ENCODE measurements at regions not wholly inside any gene's neighbourhood (a gene's known extent, or its start where the extent isn't known, plus 50 kb on each side); places are given as distances from the start of the nearest gene placed in this dataset.

DNA sequence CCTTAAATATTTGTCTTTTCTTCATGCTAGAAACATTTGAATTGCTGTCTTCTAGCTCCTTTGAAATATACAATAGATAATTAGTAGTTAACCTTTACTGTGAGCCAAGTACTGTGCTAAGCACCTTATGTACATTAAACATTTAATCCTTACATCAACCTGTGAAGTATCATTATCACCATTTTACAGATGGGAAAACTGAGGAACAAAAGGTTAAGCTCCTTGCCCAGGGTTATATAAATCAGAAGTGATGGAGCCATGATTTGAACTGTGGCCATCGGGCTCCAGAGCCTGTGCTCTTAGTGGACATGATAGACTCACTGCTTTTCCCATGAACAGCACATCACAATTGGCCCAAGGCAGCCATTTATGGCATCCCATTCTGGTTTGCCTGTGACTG is 140.9 kb downstream of the UNC5CL start:
- H3K27me3 ChIP-seq (ENCODE audit: control insufficient read depth in 1 of 2, insufficient read depth in 2 of 2, low read length in 1 of 2): no peaks in the 10 kb centered on the region
- ATAC-seq (ENCODE audit: low FRiP score): no peak
- peaks cover 3 to 5% of the 10 kb centered on the region in 2 donors for H3K4me1 ChIP-seq (ENCODE audit: control insufficient read depth in 1 of 2, insufficient read depth in 2 of 2, low read length in 2 of 2)
- no peaks in the 10 kb centered on the region for H3K36me3 ChIP-seq (ENCODE audit: control insufficient read depth in 1 of 2, insufficient read depth in 2 of 2, low read length in 1 of 2)
- DNase-seq: no peak
- no peaks in the 10 kb centered on the region for H3K9me3 ChIP-seq (ENCODE audit: control insufficient read depth, low read length)
- 93 to 99% methylated on average over 1 of the region's 1 CpG for WGBS, 2 donors
- no peak overlapping the region for H3K4me3 ChIP-seq (ENCODE audit: low read length in 2 of 2)
- intact Hi-C loops (cut with DNase I): loop anchor here in 1 of 2 donors (10.0 kb wide), 1 partner anchor 137 kb away; the partner anchor contains the start of gene UNC5CL
- H3K27ac ChIP-seq (ENCODE audit: low read depth in 1 of 2, low read length in 2 of 2): no peak overlapping the region

DNA sequence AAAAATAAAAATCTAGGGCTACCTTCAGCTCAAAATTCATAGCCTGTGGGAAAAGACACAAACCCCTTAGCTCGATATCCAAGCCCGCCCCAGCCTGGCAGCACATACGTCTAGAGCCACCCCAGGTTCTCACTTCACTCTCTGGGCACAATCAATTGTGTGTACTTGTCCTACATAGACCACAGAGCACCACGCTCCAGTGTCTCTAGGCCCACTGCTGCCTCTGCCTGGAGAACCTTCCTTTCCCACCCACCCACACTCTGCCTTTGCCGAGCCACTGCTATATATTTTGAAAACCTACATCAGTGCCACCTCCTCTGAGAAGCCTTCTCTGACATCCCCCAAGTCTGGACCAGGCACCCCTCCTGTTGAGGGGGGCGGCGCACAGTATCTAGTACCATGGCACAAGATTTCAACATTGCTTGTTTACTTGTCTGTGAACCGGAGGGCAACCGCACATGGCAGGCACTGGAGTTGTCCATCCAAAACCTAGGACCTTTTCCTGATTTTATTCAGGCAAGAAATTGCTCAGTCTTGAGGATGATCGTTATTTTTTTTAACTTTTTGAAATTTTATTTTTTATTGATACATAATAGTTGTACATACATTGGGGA is 141.5 kb downstream of the UNC5CL start:
- WGBS, 2 donors: 60 to 61% methylated on average over 10 of the region's 10 CpGs
- intact Hi-C loops (cut with DNase I): loop anchor here in 1 of 2 donors (10.0 kb wide), 1 partner anchor 137 kb away; the partner anchor contains the start of gene UNC5CL
- Histone ChIP-seq H3K27ac (ENCODE audit: low read depth in 1 of 2, low read length in 2 of 2) (peak overlapping the region in 1 of 2 donors; percentile 2), H3K4me1 (ENCODE audit: control insufficient read depth in 1 of 2, insufficient read depth in 2 of 2, low read length in 2 of 2) (peaks cover 0 to 4% of the 10 kb centered on the region in 2 donors), H3K9me3 (ENCODE audit: control insufficient read depth, low read length) (no peaks in the 10 kb centered on the region), H3K36me3 (ENCODE audit: control insufficient read depth in 1 of 2, insufficient read depth in 2 of 2, low read length in 1 of 2) (no peaks in the 10 kb centered on the region), H3K4me3 (ENCODE audit: low read length in 2 of 2) (no peak overlapping the region), H3K27me3 (ENCODE audit: control insufficient read depth in 1 of 2, insufficient read depth in 2 of 2, low read length in 1 of 2) (no peaks in the 10 kb centered on the region)
- ATAC-seq (ENCODE audit: low FRiP score) (no peak), DNase-seq (no peak)

DNA sequence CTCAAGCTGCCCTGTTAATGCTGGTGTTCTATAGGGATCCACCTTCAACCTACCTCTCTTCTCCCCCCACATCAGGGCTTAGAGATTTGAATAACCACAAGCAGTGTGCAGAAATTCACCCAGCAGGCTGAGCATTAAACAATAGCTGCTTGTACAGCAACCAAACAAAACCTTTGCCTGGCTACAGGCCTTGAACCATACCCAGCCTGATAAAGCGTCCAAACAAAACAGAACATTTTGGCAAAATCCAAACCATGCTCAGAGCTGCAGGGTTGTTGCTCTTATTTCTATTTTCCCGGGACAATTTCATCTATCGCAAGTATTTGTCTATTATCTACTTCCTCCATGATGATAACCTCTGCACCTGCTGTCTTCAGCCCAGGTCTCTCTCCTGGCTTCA is 142.3 kb downstream of the UNC5CL start:
- H3K27me3 ChIP-seq (ENCODE audit: control insufficient read depth in 1 of 2, insufficient read depth in 2 of 2, low read length in 1 of 2): no peaks in the 10 kb centered on the region
- H3K4me3 ChIP-seq (ENCODE audit: low read length in 2 of 2): no peak overlapping the region
- peak overlapping the region in 1 of 2 donors; percentile 33 for H3K27ac ChIP-seq (ENCODE audit: low read depth in 1 of 2, low read length in 2 of 2)
- H3K9me3 ChIP-seq (ENCODE audit: control insufficient read depth, low read length): no peaks in the 10 kb centered on the region
- intact Hi-C loops (cut with DNase I): loop anchor here in 1 of 2 donors (10.0 kb wide), 1 partner anchor 138 kb away; the partner anchor contains the start of gene UNC5CL
- no peak for ATAC-seq (ENCODE audit: low FRiP score)
- H3K4me1 ChIP-seq (ENCODE audit: control insufficient read depth in 1 of 2, insufficient read depth in 2 of 2, low read length in 2 of 2): peaks cover 0 to 4% of the 10 kb centered on the region in 2 donors
- DNase-seq: no peak
- H3K36me3 ChIP-seq (ENCODE audit: control insufficient read depth in 1 of 2, insufficient read depth in 2 of 2, low read length in 1 of 2): no peaks in the 10 kb centered on the region
- 1 to 3% methylated on average over 3 of the region's 3 CpGs for WGBS, 2 donors

DNA sequence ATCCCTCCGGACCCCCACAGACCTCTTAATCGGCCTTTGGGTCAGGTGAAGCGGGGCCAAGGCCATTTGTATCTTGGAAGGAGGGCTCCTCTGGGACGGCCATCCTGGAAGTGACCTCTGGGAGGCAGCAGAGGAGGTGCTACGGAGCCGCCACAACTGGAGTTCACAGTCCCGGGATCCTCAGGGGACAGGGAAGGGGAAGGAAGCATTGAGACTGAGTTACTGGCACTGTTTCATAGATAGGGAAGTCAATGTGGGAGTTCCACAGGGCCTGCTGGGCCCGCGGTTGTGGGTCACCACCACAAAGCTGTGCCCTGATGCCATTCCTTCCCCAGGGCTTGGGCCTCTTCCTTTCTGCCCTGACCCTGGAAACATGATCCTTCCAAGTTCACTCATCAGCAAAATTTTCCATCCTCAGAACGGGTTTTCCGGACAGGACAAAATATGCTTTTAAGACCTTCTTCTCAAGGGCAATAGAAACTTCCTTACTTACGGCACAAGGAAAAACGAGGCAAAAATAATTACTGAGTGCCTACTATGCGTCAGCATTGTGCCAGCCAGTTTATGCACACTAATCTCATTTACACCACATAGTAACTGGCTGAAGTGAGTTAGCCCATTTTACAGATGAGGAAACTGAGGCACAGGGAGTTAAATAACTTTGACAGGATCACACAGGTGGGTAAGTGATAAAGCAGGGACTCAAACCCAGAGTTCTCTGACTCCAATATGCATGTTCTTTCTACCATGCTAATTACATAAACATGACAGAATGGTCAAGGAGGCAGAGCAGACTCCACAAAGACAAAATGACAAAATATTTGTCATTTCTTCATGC is 143.8 kb downstream of the UNC5CL start:
- peak in 1 of 2 donors; percentile 53 for DNase-seq
- peaks cover 0 to 4% of the 10 kb centered on the region in 2 donors for H3K4me1 ChIP-seq (ENCODE audit: control insufficient read depth in 1 of 2, insufficient read depth in 2 of 2, low read length in 2 of 2)
- peak; percentile 72 for ATAC-seq (ENCODE audit: low FRiP score)
- WGBS, 2 donors: 58 to 64% methylated on average over 14 of the region's 14 CpGs
- H3K36me3 ChIP-seq (ENCODE audit: control insufficient read depth in 1 of 2, insufficient read depth in 2 of 2, low read length in 1 of 2): no peaks in the 10 kb centered on the region
- H3K27ac ChIP-seq (ENCODE audit: low read depth in 1 of 2, low read length in 2 of 2): no peak overlapping the region
- no peaks in the 10 kb centered on the region for H3K9me3 ChIP-seq (ENCODE audit: control insufficient read depth, low read length)
- no peaks in the 10 kb centered on the region for H3K27me3 ChIP-seq (ENCODE audit: control insufficient read depth in 1 of 2, insufficient read depth in 2 of 2, low read length in 1 of 2)
- intact Hi-C loops (cut with DNase I): loop anchor here in 1 of 2 donors (10.0 kb wide), 1 partner anchor 140 kb away; the partner anchor contains the start of gene UNC5CL
- no peak overlapping the region for H3K4me3 ChIP-seq (ENCODE audit: low read length in 2 of 2)

DNA sequence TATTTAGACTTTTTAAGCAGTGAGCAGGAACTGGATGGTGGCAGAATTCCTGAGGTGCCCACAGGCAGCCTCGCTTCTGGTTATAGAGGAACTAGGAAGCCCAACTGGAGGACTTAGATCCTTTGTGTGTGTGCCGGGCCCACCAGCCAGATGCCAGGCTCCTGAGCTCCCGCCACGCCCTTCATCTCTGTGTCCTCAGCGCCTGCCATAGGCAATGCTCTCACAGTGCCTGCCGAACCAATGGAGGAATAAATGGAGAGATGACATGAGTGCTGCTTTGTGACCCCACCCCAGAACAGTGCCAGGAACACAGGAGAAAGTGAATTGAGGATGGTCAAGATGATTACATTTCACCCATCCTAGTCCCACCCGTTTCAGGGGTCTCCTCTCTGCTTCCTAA is 146.0 kb downstream of the UNC5CL start:
- no peak overlapping the region for H3K4me3 ChIP-seq (ENCODE audit: low read length in 2 of 2)
- H3K9me3 ChIP-seq (ENCODE audit: control insufficient read depth, low read length): no peaks in the 10 kb centered on the region
- intact Hi-C loops (cut with DNase I): loop anchor here in 1 of 2 donors (10.0 kb wide), 1 partner anchor 142 kb away; the partner anchor contains the start of gene UNC5CL
- no peaks in the 10 kb centered on the region for H3K27me3 ChIP-seq (ENCODE audit: control insufficient read depth in 1 of 2, insufficient read depth in 2 of 2, low read length in 1 of 2)
- DNase-seq (no peak), ATAC-seq (ENCODE audit: low FRiP score) (no peak)
- peaks cover 0 to 4% of the 10 kb centered on the region in 2 donors for H3K4me1 ChIP-seq (ENCODE audit: control insufficient read depth in 1 of 2, insufficient read depth in 2 of 2, low read length in 2 of 2)
- H3K27ac ChIP-seq (ENCODE audit: low read depth in 1 of 2, low read length in 2 of 2): no peak overlapping the region
- H3K36me3 ChIP-seq (ENCODE audit: control insufficient read depth in 1 of 2, insufficient read depth in 2 of 2, low read length in 1 of 2): no peaks in the 10 kb centered on the region
- WGBS, 2 donors: 92 to 96% methylated on average over 7 of the region's 7 CpGs

DNA sequence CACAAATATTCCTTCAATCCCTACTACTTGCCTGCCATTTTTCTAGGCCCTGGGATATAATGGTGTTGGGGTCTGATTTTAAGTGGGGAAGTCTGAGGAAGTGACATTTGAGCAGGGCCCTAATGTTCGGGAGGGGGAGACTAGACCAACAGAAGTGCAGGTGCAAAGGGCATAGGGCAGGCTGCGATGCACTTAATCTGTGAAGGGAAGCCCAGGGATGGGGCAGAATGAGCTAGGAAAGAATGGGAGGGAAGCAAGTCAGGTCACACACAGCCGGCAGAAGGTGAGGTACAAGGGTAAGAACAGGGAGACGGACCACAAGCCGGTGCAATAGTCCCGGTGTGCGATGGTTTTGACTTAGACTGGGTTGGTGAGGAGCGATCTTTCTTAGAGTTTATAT is 146.8 kb downstream of the UNC5CL start:
- DNase-seq (no peak), ATAC-seq (ENCODE audit: low FRiP score) (no peak)
- Histone ChIP-seq H3K27me3 (ENCODE audit: control insufficient read depth in 1 of 2, insufficient read depth in 2 of 2, low read length in 1 of 2) (no peaks in the 10 kb centered on the region), H3K9me3 (ENCODE audit: control insufficient read depth, low read length) (no peaks in the 10 kb centered on the region), H3K27ac (ENCODE audit: low read depth in 1 of 2, low read length in 2 of 2) (no peak overlapping the region), H3K4me1 (ENCODE audit: control insufficient read depth in 1 of 2, insufficient read depth in 2 of 2, low read length in 2 of 2) (peaks cover 0 to 3% of the 10 kb centered on the region in 2 donors), H3K4me3 (ENCODE audit: low read length in 2 of 2) (no peak overlapping the region), H3K36me3 (ENCODE audit: control insufficient read depth in 1 of 2, insufficient read depth in 2 of 2, low read length in 1 of 2) (no peaks in the 10 kb centered on the region)
- intact Hi-C loops (cut with DNase I): loop anchor here in 1 of 2 donors (10.0 kb wide), 1 partner anchor 143 kb away; the partner anchor contains the start of gene UNC5CL
- WGBS, 2 donors: 97% methylated on average over 8 of the region's 8 CpGs

DNA sequence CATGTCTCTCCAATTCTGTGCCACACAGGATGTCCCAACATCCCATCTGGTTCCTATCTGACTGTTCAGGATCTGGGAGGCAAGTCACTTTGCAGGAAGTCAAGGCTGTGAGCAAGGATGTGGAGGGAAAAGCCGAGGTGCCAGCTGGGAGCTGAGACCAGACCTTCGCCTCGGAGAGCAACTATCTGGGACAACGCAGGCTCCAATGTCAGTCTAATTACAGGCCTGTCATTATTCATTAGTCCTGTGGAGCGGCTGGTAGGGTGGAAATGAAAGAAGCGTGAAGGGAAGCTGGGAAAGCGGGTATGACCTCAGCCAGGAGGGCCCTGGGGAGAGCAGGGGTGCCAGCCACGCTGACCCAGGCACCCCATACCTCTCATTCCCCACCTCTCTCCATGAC is 147.3 kb downstream of the UNC5CL start:
- Histone ChIP-seq H3K36me3 (ENCODE audit: control insufficient read depth in 1 of 2, insufficient read depth in 2 of 2, low read length in 1 of 2) (no peaks in the 10 kb centered on the region), H3K27ac (ENCODE audit: low read depth in 1 of 2, low read length in 2 of 2) (no peak overlapping the region), H3K9me3 (ENCODE audit: control insufficient read depth, low read length) (no peaks in the 10 kb centered on the region), H3K4me1 (ENCODE audit: control insufficient read depth in 1 of 2, insufficient read depth in 2 of 2, low read length in 2 of 2) (peaks cover 0 to 2% of the 10 kb centered on the region in 2 donors), H3K4me3 (ENCODE audit: low read length in 2 of 2) (no peak overlapping the region), H3K27me3 (ENCODE audit: control insufficient read depth in 1 of 2, insufficient read depth in 2 of 2, low read length in 1 of 2) (no peaks in the 10 kb centered on the region)
- DNase-seq: no peak
- ATAC-seq (ENCODE audit: low FRiP score): no peak
- intact Hi-C loops (cut with DNase I): loop anchor here in 1 of 2 donors (10.0 kb wide), 1 partner anchor 143 kb away; the partner anchor contains the start of gene UNC5CL
- 96% methylated on average over 8 of the region's 8 CpGs for WGBS, 2 donors

DNA sequence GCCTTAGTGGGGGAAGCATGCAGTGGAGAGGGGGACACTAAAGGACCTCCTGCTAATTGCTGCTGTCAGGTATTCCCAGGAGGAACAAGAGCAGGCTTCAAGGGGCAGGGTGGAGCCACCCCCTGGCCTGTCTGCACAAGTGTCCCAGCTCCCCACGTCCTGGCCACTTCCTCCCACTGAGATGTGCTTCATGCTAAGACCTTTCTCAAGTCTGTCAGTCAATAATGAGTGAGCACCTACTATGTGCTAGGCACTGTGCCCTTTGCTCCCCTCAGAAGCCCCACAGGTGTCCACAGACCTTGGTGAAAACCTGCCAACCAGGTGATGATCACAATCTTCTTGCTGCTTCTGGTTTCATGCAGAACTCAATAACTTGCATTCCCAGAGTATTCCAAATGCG is 147.9 kb downstream of the UNC5CL start:
- Histone ChIP-seq H3K27ac (ENCODE audit: low read depth in 1 of 2, low read length in 2 of 2) (no peak overlapping the region), H3K4me3 (ENCODE audit: low read length in 2 of 2) (no peak overlapping the region), H3K36me3 (ENCODE audit: control insufficient read depth in 1 of 2, insufficient read depth in 2 of 2, low read length in 1 of 2) (no peaks in the 10 kb centered on the region), H3K9me3 (ENCODE audit: control insufficient read depth, low read length) (no peaks in the 10 kb centered on the region), H3K27me3 (ENCODE audit: control insufficient read depth in 1 of 2, insufficient read depth in 2 of 2, low read length in 1 of 2) (no peaks in the 10 kb centered on the region), H3K4me1 (ENCODE audit: control insufficient read depth in 1 of 2, insufficient read depth in 2 of 2, low read length in 2 of 2) (peaks cover 0 to 2% of the 10 kb centered on the region in 2 donors)
- WGBS, 2 donors: 93 to 94% methylated on average over 2 of the region's 2 CpGs
- intact Hi-C loops (cut with DNase I): loop anchor here in 1 of 2 donors (10.0 kb wide), 1 partner anchor 144 kb away; the partner anchor contains the start of gene UNC5CL
- ATAC-seq (ENCODE audit: low FRiP score): no peak
- no peak for DNase-seq

All from aorta (tissue), 5 donors.